Lung (tissue), 11 donors: ENCODE measurements at regions not wholly inside any gene's neighbourhood (a gene's known extent, or its start where the extent isn't known, plus 50 kb on each side); places are given as distances from the start of the nearest gene placed in this dataset.

Experiments used
- ATAC-seq: fragments of 200-7000 bp; cut with Tn5 transposase; one replicate; pipeline ENCODE4 v1.9.1; 2020; ENCODE audit warnings: moderate number of reproducible peaks; ENCODE audit not compliant: insufficient read depth, low FRiP score
- DNase-seq, 3 donors: peaks; one replicate each; pipeline ENCODE4 v3.0.0-alpha.2; 2013 to 2017
- H3K27ac ChIP-seq, 2 donors: one replicate each; pipeline ENCODE4 v1.5.1; 2013; ENCODE audit warnings: mild to moderate bottlenecking in 2 of 2, moderate library complexity in 2 of 2, control low read depth in 1 of 2, inconsistent platforms in 1 of 2, low read depth in 1 of 2, low read length in 1 of 2
- H3K27me3 ChIP-seq, 3 donors: one replicate each; pipeline ENCODE4 v1.5.1; 2013; ENCODE audit warnings: low read length in 2 of 3; ENCODE audit not compliant: control insufficient read depth in 3 of 3, insufficient read depth in 3 of 3
- H3K36me3 ChIP-seq, 4 donors: one replicate each; pipeline ENCODE4 v1.5.1; 2013; ENCODE audit warnings: low read length in 4 of 4, mild to moderate bottlenecking in 1 of 4, moderate library complexity in 1 of 4; ENCODE audit not compliant: control insufficient read depth in 4 of 4, insufficient read depth in 4 of 4
- H3K4me1 ChIP-seq, 5 donors: one replicate each; pipeline ENCODE4 v1.5.1; 2013; ENCODE audit warnings: low read length in 5 of 5, mild to moderate bottlenecking in 2 of 5, moderate library complexity in 1 of 5; ENCODE audit not compliant: control insufficient read depth in 5 of 5, insufficient read depth in 5 of 5
- H3K4me3 ChIP-seq: one replicate; pipeline ENCODE4 v1.5.1; 2013; ENCODE audit warnings: mild to moderate bottlenecking, control low read depth, moderate library complexity
- H3K9ac ChIP-seq, 2 donors: one replicate each; pipeline ENCODE4 v1.5.1; 2013; ENCODE audit warnings: low read length in 2 of 2, control low read depth in 1 of 2; ENCODE audit not compliant: insufficient read depth in 1 of 2
- H3K9me3 ChIP-seq, 4 donors: one replicate each; pipeline ENCODE4 v1.5.1; 2013; ENCODE audit warnings: low read length in 3 of 4, mild to moderate bottlenecking in 1 of 4, moderate library complexity in 1 of 4; ENCODE audit not compliant: control insufficient read depth in 4 of 4, insufficient read depth in 3 of 4
- WGBS, 2 donors: extraction: QIAGEN DNeasy Blood & Tissue Kit; methylation state at CpG; one replicate each; pipeline ENCODE4 v1.1.7; 2013; 5-methylcytosine and 5-hydroxymethylcytosine counted together
- TF ChIP-seq, protein P1 (sequence below): IDR thresholded peaks from 2 replicates; pipeline ENCODE4 v1.5.1; 2012; ENCODE audit warnings: mild to moderate bottlenecking; ENCODE audit errors: control extremely low read depth, extremely low read depth
- donor health status: control.
- donor health status: control.
- donor health status: Bipolar disorder and iron deficiency.
- donor health status: healthy.
- donor health status: DM: yes; HTN: yes; CAD: no.

DNA sequence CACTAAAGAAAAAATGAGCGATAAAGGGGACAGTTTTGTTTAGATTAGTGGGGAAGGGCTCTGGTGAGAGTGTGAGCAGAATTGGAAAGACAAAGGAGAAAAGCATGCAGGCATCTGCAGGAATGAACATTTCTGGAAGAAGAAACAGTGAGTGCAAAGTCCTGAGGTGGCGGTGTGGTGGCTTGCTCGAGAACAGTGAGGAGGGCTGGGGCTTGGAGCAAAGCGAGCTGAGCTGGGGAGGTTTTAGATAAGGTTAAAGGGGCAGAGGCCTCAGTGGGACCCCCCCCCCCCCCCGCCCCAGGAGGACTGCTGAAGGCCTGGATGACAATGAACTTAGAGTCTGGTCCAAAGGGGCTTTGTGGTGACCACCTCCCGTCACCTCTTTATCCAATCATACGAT is 202.7 kb upstream of the MVB12B start:
- WGBS, 2 donors = 63 to 82% methylated on average over 6 to 7 of the region's 7 CpGs
- ATAC-seq (no peak), DNase-seq (no peak)
- peaks cover 0 to 7% (median 5%) of the 10 kb centered on the region in 5 donors for H3K4me1 ChIP-seq
- no peak overlapping the region for H3K9ac ChIP-seq
- no peaks in the 10 kb centered on the region for H3K36me3 ChIP-seq
- no peak overlapping the region for H3K27ac ChIP-seq
- H3K9me3 ChIP-seq = peaks cover 0 to 4% (median 0%) of the 10 kb centered on the region in 4 donors
- TF ChIP-seq, protein P1, sequence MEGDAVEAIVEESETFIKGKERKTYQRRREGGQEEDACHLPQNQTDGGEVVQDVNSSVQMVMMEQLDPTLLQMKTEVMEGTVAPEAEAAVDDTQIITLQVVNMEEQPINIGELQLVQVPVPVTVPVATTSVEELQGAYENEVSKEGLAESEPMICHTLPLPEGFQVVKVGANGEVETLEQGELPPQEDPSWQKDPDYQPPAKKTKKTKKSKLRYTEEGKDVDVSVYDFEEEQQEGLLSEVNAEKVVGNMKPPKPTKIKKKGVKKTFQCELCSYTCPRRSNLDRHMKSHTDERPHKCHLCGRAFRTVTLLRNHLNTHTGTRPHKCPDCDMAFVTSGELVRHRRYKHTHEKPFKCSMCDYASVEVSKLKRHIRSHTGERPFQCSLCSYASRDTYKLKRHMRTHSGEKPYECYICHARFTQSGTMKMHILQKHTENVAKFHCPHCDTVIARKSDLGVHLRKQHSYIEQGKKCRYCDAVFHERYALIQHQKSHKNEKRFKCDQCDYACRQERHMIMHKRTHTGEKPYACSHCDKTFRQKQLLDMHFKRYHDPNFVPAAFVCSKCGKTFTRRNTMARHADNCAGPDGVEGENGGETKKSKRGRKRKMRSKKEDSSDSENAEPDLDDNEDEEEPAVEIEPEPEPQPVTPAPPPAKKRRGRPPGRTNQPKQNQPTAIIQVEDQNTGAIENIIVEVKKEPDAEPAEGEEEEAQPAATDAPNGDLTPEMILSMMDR = no peak
- no peak overlapping the region for H3K4me3 ChIP-seq
- H3K27me3 ChIP-seq = peaks cover 0 to 2% (median 0%) of the 10 kb centered on the region in 3 donors

DNA sequence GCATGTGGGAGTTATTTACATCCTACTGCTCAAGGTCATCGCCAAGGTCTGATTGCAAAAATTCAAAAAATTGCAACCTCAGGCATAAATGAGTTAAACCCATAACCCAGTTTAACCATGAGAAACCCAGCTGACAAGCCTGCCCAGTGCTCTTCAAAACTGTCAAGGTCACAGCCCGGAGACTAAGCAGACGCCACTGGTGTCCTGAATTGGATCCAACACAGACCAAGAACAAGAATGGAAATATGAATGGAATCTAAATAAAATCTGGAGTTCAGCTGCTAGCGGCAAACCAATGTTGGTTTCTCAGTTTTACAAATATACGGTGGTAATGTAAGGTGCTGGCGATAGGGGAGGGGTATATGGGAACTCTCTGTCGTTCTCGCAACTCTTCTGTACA is 201.5 kb upstream of the MVB12B start:
- WGBS, 2 donors = 53 to 67% methylated on average over 8 of the region's 8 CpGs
- Histone ChIP-seq H3K27ac (no peak overlapping the region), H3K36me3 (no peaks in the 10 kb centered on the region), H3K4me1 (peaks cover 0 to 7% (median 5%) of the 10 kb centered on the region in 5 donors), H3K27me3 (peaks cover 0 to 3% (median 0%) of the 10 kb centered on the region in 3 donors), H3K9ac (no peak overlapping the region), H3K9me3 (peaks cover 0 to 4% (median 0%) of the 10 kb centered on the region in 4 donors), H3K4me3 (no peak overlapping the region)
- TF ChIP-seq, protein P1 = no peak
- ATAC-seq (no peak), DNase-seq (peak in 1 of 3 donors; percentile 9)

DNA sequence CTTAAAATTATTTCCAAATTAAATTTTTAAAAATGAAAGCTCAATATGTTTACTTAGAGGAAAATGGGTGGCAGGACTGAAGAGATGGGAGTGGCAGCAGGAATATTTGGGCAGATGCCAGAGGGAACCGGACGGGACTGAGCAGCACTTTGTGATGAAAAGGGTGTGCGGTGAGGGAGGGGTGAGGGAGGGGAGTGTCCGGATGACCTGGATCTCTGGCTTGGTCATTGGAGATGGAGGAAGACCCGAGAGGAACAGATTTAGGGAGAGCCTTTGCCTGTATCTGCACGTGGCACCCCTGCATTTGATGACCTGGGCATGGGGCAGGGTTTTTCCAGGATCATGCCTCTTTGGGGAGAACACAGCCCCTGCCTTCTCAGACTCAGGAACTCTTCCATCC is 201.1 kb upstream of the MVB12B start:
- DNase-seq = peak in 1 of 3 donors; percentile 26
- 37 to 67% methylated on average over 6 of the region's 6 CpGs for whole genome bisulfite sequencing, 2 donors
- peaks cover 0 to 3% (median 0%) of the 10 kb centered on the region in 3 donors for H3K27me3 ChIP-seq
- H3K4me1 ChIP-seq = peaks cover 0 to 7% (median 5%) of the 10 kb centered on the region in 5 donors
- peaks cover 0 to 4% (median 0%) of the 10 kb centered on the region in 4 donors for H3K9me3 ChIP-seq
- TF ChIP-seq, protein P1 = no peak
- no peak overlapping the region for H3K4me3 ChIP-seq
- no peak overlapping the region for H3K9ac ChIP-seq
- no peaks in the 10 kb centered on the region for H3K36me3 ChIP-seq
- no peak for ATAC-seq
- H3K27ac ChIP-seq = no peak overlapping the region

DNA sequence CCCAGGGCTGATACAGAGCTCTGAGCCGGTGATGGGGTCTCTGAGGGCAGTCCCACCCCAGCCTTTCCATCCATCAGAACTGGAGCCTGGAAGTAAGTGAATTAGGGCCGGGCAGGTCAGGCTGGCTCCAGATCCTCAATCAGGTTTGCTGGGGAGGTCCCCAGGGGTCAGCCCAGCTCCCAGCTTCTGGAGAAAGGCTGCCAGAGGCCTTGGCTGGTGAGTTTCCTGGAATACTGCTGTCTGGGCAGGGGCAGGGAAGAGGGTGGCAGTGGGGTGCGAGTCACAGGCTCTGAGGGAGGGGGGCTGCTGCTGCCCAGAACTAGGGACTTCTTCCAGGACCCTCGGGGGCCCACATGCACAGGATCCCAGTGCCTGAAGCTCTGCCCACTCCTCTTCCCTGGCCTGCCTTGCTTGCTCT is 200.6 kb upstream of the MVB12B start:
- Histone ChIP-seq H3K9me3 (peaks cover 0 to 4% (median 0%) of the 10 kb centered on the region in 4 donors), H3K27ac (no peak overlapping the region), H3K36me3 (no peaks in the 10 kb centered on the region), H3K27me3 (peaks cover 0 to 3% (median 0%) of the 10 kb centered on the region in 3 donors), H3K9ac (no peak overlapping the region), H3K4me3 (no peak overlapping the region), H3K4me1 (peaks cover 0 to 7% (median 5%) of the 10 kb centered on the region in 5 donors)
- TF ChIP-seq, protein P1 = no peak
- DNase-seq = no peak
- ATAC-seq = no peak
- WGBS, 2 donors = 61 to 82% methylated on average over 4 of the region's 4 CpGs
